ENCODE measurements at regions not wholly inside any gene's neighbourhood (a gene's known extent, or its start where the extent isn't known, plus 50 kb on each side); places are given as distances from the start of the nearest gene placed in this dataset.

DNA sequence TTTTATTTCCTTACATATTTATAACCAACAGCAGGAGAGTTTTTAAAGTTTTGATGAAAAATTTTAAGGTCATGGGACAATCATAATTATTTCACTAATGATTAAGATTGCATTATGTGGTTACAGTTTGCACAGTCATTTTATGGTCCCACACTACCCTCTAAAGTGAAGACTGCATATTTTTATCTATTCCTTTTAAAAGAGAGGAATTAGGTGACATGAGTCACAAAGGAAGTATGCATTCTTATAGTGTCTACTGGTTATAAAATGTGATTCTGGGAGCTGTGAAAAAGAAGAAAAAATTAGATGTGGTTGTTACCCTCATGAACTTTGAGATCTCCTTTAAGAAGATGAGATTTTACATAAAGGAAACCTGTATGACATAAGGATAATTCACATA, 87.9 kb upstream of the GRIA1 start:
- TF ChIP-seq, protein P1, sequence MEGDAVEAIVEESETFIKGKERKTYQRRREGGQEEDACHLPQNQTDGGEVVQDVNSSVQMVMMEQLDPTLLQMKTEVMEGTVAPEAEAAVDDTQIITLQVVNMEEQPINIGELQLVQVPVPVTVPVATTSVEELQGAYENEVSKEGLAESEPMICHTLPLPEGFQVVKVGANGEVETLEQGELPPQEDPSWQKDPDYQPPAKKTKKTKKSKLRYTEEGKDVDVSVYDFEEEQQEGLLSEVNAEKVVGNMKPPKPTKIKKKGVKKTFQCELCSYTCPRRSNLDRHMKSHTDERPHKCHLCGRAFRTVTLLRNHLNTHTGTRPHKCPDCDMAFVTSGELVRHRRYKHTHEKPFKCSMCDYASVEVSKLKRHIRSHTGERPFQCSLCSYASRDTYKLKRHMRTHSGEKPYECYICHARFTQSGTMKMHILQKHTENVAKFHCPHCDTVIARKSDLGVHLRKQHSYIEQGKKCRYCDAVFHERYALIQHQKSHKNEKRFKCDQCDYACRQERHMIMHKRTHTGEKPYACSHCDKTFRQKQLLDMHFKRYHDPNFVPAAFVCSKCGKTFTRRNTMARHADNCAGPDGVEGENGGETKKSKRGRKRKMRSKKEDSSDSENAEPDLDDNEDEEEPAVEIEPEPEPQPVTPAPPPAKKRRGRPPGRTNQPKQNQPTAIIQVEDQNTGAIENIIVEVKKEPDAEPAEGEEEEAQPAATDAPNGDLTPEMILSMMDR (IDR thresholded peaks at IDR 0.05; ENCODE audit: borderline replicate concordance), result no peak
- Histone ChIP-seq H3K9me3 (replicated peaks) (no peaks in the 10 kb centered on the region), H3K36me3 (no peaks in the 10 kb centered on the region), H3K27me3 (ENCODE audit: low read depth) (no peaks in the 10 kb centered on the region), H3K4me3 (no peak overlapping the region), H3K27ac (replicated peaks) (no peak overlapping the region), H3K4me1 (no peaks in the 10 kb centered on the region)
- no peak for DNase-seq
- intact Hi-C loops (cut with micrococcal nuclease), result no loop called here

DNA sequence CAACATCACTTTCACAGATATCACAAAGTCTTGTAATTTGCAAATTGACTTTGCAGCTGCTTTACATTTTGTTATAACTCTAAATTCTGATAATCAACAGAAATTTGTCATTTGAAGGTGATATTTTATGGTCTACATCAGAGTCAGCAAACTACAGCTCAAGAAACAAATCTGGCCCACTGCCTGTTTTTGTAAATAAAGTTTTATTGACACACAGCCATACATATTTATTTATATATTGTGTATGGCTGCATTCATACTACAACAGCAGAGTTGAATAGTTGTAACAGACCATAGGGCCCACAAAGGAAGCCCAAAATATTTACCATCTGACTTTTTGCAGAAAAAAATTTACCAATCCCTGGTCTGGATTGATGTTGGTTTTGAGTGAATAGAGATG, 87.0 kb upstream of the GRIA1 start:
- no peak for DNase-seq
- Histone ChIP-seq H3K4me1 (no peaks in the 10 kb centered on the region), H3K9me3 (replicated peaks) (no peaks in the 10 kb centered on the region), H3K4me3 (no peak overlapping the region), H3K27me3 (ENCODE audit: low read depth) (no peaks in the 10 kb centered on the region), H3K27ac (replicated peaks) (no peak overlapping the region), H3K36me3 (no peaks in the 10 kb centered on the region)
- TF ChIP-seq, protein P1 (IDR thresholded peaks at IDR 0.05; ENCODE audit: borderline replicate concordance), result no peak
- intact Hi-C loops (cut with micrococcal nuclease), result no loop called here

- Histone ChIP-seq H3K4me3 (no peak overlapping the region), H3K27ac (replicated peaks) (no peak overlapping the region), H3K36me3 (no peaks in the 10 kb centered on the region), H3K9me3 (replicated peaks) (no peaks in the 10 kb centered on the region), H3K4me1 (no peaks in the 10 kb centered on the region), H3K27me3 (ENCODE audit: low read depth) (no peaks in the 10 kb centered on the region)
- intact Hi-C loops (cut with micrococcal nuclease), result no loop called here
- DNase-seq, result no peak
- TF ChIP-seq, protein P1 (IDR thresholded peaks at IDR 0.05; ENCODE audit: borderline replicate concordance), result no peak
Measured at GRCh38 chr5:153404747-153405146, 85.7 kb upstream of the GRIA1 start.

DNA sequence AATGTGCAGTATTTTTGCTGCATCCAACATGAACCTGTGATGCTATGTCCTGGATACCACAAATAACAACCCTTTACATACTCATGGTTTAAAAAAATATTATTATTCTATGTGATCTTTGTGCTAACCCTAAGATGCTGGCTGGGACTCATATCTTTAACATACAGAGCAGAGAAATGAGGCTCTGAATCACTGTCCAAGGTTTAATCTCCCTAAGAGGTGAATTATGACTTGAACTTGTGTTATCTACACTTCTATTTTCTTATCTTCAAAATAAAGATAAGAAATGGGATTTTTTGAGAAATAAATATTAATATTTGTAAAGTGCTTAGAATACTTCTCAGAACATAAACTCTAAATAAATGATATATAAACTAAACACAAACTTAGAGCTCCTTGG, 68.8 kb upstream of the GRIA1 start:
- no peaks in the 10 kb centered on the region for H3K36me3 ChIP-seq
- no peaks in the 10 kb centered on the region for H3K4me1 ChIP-seq
- TF ChIP-seq, protein P1 (IDR thresholded peaks at IDR 0.05; ENCODE audit: borderline replicate concordance), result no peak
- H3K27me3 ChIP-seq (ENCODE audit: low read depth), result peaks cover 40% of the 10 kb centered on the region
- intact Hi-C loops (cut with micrococcal nuclease), result no loop called here
- no peaks in the 10 kb centered on the region for H3K9me3 ChIP-seq (replicated peaks)
- DNase-seq, result no peak
- H3K27ac ChIP-seq (replicated peaks), result no peak overlapping the region
- no peak overlapping the region for H3K4me3 ChIP-seq

DNA sequence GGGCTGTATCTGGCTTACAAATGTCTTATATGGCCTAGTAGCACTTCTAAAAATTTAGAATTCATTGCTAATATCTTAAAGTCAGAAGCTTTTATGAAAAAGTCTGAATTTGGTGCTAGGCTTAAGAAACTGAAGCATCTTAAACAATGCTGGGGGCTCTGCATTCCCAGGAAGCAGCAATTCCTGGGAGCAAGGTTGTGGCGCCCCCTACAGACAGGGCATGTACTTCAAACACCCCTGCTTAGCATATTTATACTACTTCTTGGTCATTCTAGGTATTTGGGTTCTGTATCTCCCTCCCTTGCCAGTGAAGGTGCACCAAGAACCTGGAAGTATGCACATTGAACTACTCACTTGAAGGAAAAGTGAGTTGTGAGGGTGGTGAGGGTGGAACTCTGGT, 64.6 kb upstream of the GRIA1 start:
- intact Hi-C loops (cut with micrococcal nuclease), result no loop called here

More for the DNA sequence above, 64.6 kb upstream of the GRIA1 start:
- H3K27ac ChIP-seq (replicated peaks), result no peak overlapping the region
- H3K36me3 ChIP-seq, result no peaks in the 10 kb centered on the region
- no peak overlapping the region for H3K4me3 ChIP-seq
- TF ChIP-seq, protein P1 (IDR thresholded peaks at IDR 0.05; ENCODE audit: borderline replicate concordance), result no peak
- DNase-seq, result no peak
- no peaks in the 10 kb centered on the region for H3K4me1 ChIP-seq
- no peaks in the 10 kb centered on the region for H3K9me3 ChIP-seq (replicated peaks)
- H3K27me3 ChIP-seq (ENCODE audit: low read depth), result peaks cover 42% of the 10 kb centered on the region

All from left ventricle myocardium inferior (tissue), 1 donor.